ENCODE measurements at regions not wholly inside any gene's neighbourhood (a gene's known extent, or its start where the extent isn't known, plus 50 kb on each side); places are given as distances from the start of the nearest gene placed in this dataset.

DNA sequence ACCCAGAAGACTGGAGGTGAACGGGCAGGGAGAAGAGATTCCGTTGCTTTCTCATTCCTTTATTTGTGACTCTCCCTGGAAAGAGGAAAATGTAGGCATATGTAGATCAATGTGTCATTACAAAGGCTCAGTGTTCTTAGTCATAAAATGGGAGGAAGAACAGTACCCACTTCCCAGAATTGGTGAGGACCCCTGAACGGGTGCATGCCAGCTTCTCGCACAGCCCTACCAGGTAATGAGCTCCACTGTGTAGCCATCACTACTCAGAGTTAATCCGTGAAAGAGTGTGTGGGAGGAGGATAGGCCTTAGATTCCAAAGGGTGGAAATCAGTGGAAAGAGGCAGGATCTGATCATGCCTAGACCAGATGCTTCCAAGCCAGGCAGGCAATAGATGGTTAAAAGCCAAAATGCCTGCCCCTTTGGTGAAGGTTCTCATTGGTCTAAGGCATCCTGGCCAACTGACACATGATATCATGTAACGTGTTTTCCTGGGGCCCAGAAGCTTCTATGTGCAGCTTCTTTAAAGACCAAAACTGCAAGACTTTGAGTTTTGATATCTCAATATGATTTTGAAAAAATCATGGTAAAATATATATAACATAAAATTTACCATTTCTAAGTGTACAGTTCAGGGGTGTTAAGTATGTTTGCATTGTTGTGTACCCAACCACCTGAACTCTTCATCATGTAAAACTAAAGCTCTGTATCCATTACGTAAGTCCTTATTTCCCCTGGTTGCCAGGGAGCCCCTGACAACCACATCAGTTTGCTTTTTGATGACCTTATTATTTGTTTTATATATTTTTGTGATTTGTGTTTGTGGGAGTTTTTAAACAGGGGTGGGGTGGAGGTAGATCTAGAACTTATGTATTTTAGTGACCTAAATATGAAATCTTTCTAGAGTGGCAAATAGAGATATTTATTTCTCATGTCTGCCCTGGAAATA, 402.2 kb upstream of the CFAP20DC start:
- in situ Hi-C loops (cut with HindIII; ENCODE audit: low sequenced_read_pairs): no loop called here

- in situ Hi-C loops (cut with HindIII; ENCODE audit: low sequenced_read_pairs): no loop called here
These were observed 401.3 kb upstream of the CFAP20DC start for GRCh38 chr3:59450946-59451763.

DNA sequence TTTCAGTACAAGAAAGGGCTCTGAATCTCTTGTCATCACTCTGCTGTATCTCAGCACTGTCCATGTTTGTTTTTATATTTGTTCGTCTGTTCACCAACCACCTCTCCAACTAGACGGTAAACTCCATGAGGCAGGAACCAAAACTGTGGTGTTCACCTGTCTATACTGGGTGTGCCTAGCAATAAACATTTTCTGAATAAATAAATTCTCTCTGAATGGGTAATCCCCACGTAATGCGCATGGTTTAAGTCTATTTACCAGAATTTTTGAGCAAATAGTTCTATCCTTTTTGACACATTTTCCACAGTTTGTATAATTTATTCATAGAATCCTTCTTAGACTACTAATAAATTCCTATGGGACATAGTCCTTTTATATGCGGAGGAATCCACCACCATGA, 400.6 kb upstream of the CFAP20DC start:
- in situ Hi-C loops (cut with HindIII; ENCODE audit: low sequenced_read_pairs): no loop called here

GRCh38 chr3:59446775-59447465, 397.1 kb upstream of the CFAP20DC start:
- in situ Hi-C loops (cut with HindIII; ENCODE audit: low sequenced_read_pairs): no loop called here

DNA sequence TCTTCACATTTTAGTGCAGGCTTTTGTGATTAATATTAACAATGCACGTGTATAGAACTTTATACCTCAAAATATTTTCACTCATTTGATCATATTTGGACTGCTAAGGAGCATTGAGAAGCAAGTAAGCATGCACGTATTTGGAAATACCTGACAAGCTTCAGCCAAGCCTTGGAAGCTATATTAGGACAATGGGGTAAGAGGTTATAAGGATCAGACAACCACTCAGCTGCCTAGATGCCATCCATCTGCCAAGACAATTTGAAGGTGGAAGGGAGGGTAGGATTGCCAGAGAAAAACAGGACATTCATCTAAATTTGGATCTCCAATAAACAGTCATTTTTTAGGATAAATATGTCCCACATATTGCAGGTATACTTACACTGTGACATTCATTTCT, 394.9 kb upstream of the CFAP20DC start:
- in situ Hi-C loops (cut with HindIII; ENCODE audit: low sequenced_read_pairs): no loop called here

GRCh38 chr3:59444294-59444671, 394.5 kb upstream of the CFAP20DC start:
- in situ Hi-C loops (cut with HindIII; ENCODE audit: low sequenced_read_pairs): no loop called here

DNA sequence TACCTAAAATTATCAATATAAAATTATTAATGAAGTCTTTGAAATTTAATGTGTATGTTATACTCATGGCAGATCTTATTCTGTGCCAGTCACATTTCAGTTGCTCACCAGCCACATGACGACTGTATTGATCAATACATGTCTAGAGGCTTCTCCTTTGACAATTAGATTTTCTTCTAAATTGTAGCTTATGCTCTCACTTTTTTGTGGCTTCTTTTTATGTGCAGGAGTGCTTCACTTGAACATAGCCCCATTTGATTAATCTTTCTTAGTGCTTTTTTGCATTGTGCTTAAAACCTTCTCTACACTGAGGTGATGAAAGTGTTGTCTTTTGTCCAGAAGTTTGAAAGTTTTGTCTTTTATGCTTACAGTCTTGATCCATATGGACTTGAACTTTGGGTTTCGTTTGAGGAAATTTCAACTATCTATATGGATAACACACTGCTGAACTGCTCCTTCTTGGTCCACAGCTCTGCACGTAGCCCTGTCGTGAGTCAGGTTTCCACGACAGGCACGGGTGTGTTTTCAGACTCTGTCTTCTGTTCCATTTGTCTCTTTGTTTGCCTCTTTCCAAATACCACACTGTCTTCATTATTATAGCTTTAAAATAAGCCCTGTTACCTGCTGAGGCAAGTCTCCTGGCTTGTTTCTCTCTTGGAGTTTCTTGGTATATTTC, 393.9 kb upstream of the CFAP20DC start:
- in situ Hi-C loops (cut with HindIII; ENCODE audit: low sequenced_read_pairs): no loop called here

DNA sequence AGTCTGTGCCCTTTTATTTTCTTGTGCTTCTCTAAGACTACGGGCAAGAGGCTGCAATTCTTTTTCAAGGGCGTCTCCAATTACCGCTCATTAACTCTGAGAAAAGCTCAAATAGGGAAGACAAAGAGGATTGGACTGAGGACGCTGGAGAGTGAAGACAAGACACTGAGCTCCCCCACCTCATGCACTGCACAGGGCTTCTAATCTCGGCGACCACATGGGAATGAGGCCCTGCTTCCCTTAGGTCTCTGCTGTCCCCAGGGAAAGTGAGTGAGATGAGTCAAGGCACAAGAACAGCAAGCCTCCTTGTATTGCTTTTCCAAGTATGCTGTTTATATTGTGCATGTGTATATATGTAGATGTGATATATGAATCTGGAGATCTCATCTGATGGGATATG, 392.2 kb upstream of the CFAP20DC start:
- in situ Hi-C loops (cut with HindIII; ENCODE audit: low sequenced_read_pairs): no loop called here

DNA sequence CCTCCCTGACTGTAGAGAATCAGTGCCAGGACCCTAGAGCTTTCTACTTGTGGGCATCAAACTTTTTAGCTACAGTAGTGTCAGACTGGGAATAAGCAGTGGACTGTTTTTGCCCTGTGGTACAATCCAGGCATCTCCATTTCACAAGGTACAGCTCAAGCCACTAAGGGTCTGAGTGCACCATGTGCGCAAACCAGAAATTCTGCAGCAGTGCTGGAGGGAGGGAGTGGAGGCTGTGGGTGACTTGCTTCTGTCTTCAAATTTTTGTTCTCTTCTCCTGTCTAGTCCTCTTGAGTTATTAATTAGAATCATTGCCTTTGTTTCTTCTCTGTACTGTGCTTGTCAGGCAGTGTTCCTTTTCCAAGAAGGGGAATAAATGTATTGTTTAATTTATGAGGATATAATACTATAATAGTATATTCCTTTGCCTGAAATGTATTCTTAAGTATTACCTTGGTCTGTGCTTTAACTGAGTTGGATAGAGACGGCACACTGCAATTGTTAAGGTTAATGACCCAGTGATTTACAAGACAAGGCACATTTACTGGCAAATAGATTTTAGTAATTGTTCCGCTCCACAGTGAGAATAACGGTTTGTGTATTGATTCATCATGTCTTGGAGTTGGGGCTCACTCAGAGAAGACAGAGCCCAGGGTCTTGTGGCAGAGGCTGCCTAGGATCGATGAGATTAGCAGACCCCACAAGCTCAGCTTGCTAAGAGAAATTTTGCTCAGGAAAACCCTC, 390.6 kb upstream of the CFAP20DC start:
- in situ Hi-C loops (cut with HindIII; ENCODE audit: low sequenced_read_pairs): no loop called here

DNA sequence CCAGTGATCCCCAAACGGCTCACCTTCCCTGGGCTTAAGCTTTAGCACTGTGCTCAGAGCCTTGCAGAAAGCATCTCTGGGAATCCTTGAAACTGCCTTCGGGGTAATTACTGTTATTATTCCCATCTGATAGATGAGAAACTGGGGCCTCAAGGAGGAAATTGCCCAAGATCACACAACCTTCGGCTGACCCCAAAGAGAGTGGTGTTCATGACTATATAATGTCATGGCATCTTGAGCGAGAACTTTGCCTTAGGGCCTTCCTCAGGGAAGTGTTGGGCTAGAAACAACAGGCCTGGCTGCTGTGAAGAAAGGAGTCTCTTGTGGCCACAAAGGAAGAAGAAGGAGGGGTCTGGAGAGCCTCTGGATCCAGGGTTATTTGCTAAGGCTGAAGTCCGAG, 388.7 kb upstream of the CFAP20DC start:
- in situ Hi-C loops (cut with HindIII; ENCODE audit: low sequenced_read_pairs): no loop called here

DNA sequence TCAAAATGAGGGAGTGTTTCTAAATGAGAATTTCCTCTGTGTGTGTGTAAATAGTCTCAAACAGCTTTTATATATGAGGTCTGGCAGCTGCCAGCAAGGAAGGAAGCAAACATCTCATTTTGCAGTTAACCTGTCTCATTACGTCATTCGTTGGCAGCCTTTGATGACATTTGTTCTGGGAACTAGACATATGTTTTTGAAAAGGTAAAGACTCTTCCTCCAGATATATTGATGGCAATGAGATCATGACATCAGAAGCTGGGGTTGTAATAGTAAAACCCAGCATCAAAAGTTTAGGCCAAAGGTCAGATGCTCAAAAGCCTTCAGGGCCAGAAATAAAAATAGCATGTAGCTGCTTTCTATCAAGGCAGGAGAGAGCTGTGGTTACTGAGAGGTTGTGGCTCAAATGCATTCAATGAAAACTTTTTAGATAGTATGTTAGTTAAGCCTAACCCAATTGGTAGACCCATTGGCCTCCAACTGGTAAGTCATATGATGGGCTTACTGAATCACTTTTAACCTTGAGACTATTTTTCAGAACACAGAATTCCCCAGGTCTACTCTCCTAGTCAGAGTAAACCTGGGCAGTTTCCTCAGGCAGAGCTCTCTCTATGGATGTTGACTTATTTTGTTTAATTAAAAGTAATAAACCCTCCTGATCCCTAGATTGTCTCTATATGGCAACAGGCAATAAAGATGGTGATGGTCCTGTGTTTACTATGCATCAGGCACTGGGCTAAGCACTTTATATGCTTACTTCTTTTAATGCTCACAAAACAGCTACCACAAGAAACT, 386.5 kb upstream of the CFAP20DC start:
- in situ Hi-C loops (cut with HindIII; ENCODE audit: low sequenced_read_pairs): no loop called here

DNA sequence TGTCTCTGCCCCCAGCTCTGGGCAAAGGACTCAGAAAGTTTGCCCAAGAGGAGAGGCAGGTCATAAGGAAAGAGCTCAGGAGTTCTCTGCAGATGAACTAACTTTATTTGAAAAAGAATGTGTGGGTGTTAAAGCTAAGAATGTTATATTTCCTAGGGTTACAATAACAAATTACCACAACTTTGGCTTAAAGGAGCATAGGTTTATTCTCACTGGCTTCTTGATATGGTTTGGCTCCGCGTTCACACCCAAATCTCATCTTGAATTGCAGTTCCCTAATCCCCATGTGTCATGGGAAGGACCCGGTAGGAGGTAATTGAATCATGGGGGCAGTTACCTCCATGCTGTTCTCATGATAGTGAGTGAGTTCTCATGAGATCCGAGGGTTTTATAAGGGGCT, 383.7 kb upstream of the CFAP20DC start:
- in situ Hi-C loops (cut with HindIII; ENCODE audit: low sequenced_read_pairs): no loop called here

DNA sequence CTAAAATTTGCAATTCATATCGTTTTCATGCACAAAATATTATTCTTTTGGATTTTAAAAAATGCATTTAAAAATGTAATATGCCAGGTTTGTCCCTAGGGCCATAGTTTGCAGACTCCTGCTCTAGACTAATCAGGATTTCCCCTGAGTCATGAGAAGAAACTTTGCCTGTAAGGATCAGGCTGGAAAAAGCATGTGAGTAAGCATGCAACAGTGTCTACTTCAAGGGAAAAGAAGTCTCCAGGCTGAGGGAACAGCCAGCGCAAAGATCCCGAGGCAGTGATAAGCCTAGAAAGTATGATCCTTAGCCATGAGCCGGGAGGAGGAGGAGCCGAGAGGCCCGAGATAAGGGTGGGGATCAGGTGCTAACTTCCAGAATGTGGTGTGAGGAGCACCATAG, 382.8 kb upstream of the CFAP20DC start:
- in situ Hi-C loops (cut with HindIII; ENCODE audit: low sequenced_read_pairs): no loop called here

GRCh38 chr3:59430341-59430740, 380.5 kb upstream of the CFAP20DC start:
- in situ Hi-C loops (cut with HindIII; ENCODE audit: low sequenced_read_pairs): no loop called here

- in situ Hi-C loops (cut with HindIII; ENCODE audit: low sequenced_read_pairs): no loop called here
These were observed 379.4 kb upstream of the CFAP20DC start for GRCh38 chr3:59429198-59429597.

DNA sequence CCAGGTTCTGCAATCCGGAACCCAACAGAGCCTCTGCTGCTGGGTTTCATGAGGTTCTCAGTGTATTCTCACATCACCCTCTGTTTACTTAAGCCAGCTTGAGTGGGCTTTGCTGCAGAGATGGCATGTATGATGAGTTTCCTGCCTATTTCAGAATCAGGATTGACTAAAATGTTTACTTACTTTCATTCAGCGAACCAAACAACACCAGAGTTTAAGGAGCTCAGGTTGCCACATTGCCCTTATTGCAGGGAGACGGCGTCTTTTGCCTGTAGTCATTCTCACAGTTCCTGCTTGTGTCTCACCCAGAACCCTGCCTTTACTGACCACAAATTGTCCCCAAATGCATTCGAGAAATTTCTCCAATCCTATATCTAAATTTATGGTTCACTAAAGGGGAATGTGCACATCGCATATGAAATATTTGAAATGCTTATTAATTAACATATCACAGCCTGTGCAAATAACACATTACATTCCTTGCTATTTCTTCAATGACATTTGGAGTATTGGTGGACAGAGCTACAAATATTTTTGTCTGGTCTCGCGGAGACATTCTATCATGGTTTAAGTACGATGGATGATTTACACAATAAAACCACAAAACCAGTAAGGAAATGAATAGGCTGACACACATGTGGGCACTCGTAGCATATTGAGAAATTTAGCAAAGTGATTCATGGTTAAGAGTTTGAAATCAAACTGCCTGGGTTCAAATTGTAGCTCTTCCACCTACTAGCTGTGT, 377.2 kb upstream of the CFAP20DC start:
- in situ Hi-C loops (cut with HindIII; ENCODE audit: low sequenced_read_pairs): no loop called here

DNA sequence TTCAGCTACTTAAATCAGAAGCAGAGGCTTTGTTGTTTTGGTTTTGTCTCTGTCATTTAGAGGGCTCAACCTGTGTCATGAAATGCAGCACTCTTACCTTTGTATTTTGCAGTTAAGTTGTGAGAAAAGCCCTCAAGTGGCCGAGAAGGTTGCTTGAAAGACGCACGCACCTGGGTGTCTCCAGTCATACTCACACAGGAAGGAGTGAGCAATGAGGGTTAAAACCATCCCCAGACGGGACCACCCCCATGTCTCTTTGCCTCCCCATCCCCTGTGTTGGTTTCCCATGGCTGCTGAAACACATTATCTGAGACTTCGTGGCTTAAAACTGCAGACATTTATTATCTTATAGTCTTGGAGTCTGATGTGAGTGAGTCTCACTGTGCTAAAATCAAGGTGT, 376.1 kb upstream of the CFAP20DC start:
- in situ Hi-C loops (cut with HindIII; ENCODE audit: low sequenced_read_pairs): no loop called here

- in situ Hi-C loops (cut with HindIII; ENCODE audit: low sequenced_read_pairs): no loop called here
These were observed 375.5 kb upstream of the CFAP20DC start for GRCh38 chr3:59425371-59425770.
